ENCODE measurements at regions not wholly inside any gene's neighbourhood (a gene's known extent, or its start where the extent isn't known, plus 50 kb on each side); places are given as distances from the start of the nearest gene placed in this dataset.

- TF ChIP-seq CTCF (IDR thresholded peaks at IDR 0.05; ENCODE audit: low read depth, low read length, poor library complexity, severe bottlenecking) (no peak), EZH2phosphoT487 (IDR thresholded peaks at IDR 0.05; ENCODE audit: borderline replicate concordance, low read length) (no peak)
Measured at GRCh38 chrX:110437686-110438085, 79.0 kb downstream of the RTL9 start.

All from DOHH2 (cell line).